Stomach (tissue), 4 donors: ENCODE measurements at regions not wholly inside any gene's neighbourhood (a gene's known extent, or its start where the extent isn't known, plus 50 kb on each side); places are given as distances from the start of the nearest gene placed in this dataset.

Experiments used
- CTCF ChIP-seq, 7 experiments: fragments of 450-650 bp in 4 of 7; fragments of 200-600 bp in 3 of 7; sonication (generic) in 3 of 7; IDR thresholded peaks; one replicate each; pipeline ENCODE4 v1.5.1; 2016 to 2019; ENCODE audit warnings: antibody characterized with exemption in 7 of 7, control low read depth in 2 of 7, mild to moderate bottlenecking in 1 of 7
- POLR2A ChIP-seq, 4 donors: fragments of 450-650 bp; IDR thresholded peaks; one replicate each; pipeline ENCODE4 v1.6.1; 2016; ENCODE audit warnings: antibody characterized with exemption in 4 of 4, control low read depth in 2 of 4, mild to moderate bottlenecking in 1 of 4, moderate library complexity in 1 of 4

GRCh38 chr5:110951373-110951791 lies 120.1 kb upstream of the TSLP start:
- TF ChIP-seq CTCF (IDR thresholded peaks at IDR 0.05) (no peak), POLR2A (IDR thresholded peaks at IDR 0.05) (no peak)
